Activated B cell treated with CpG ODN at 0.5 μM for 24 hours (primary cell): ENCODE measurements at regions not wholly inside any gene's neighbourhood (a gene's known extent, or its start where the extent isn't known, plus 50 kb on each side); places are given as distances from the start of the nearest gene placed in this dataset.

Source experiments
- ATAC-seq: fragments of 200-7000 bp; cut with Tn5 transposase; one replicate; pipeline ENCODE4 v1.10.0; 2021; ENCODE audit warnings: low read depth, mild to moderate bottlenecking, moderate library complexity
- CTCF ChIA-PET: fragments of 350-600 bp; sonication (Branson Sonifier 250); formaldehyde crosslinking; loops from one replicate; lab custom pipeline; 2021; ENCODE audit warnings: antibody characterized with exemption; lab: Charles Lee
- POLR2A ChIA-PET: fragments of 350-600 bp; sonication (Branson Sonifier 250); formaldehyde crosslinking; loops from one replicate; lab custom pipeline; 2021; ENCODE audit warnings: antibody characterized with exemption; lab: Charles Lee
- DNase-seq: peaks from one replicate; pipeline ENCODE4 v3.0.0; 2022
- H3K27ac Mint-ChIP-seq: one replicate; pipeline ENCODE4 v1.8.0; 2020; ENCODE audit warnings: mixed read lengths
- H3K27me3 Mint-ChIP-seq: one replicate; pipeline ENCODE4 v1.8.0; 2021; ENCODE audit warnings: mixed read lengths
- H3K36me3 Mint-ChIP-seq: one replicate; pipeline ENCODE4 v1.8.0; 2021; ENCODE audit warnings: low read depth, mixed read lengths
- H3K4me1 Mint-ChIP-seq: one replicate; pipeline ENCODE4 v1.8.0; 2021; ENCODE audit warnings: mixed read lengths
- H3K4me3 Mint-ChIP-seq: one replicate; pipeline ENCODE4 v1.8.0; 2020; ENCODE audit warnings: mild to moderate bottlenecking, mixed read lengths
- H3K9me3 Mint-ChIP-seq: one replicate; pipeline ENCODE4 v1.8.0; 2020; ENCODE audit warnings: mixed read lengths
- intact Hi-C: fragments of 100-400 bp; cut with micrococcal nuclease; formaldehyde crosslinking; loops from one replicate; pipeline ENCODE4 v1.15.1; 2024
- TF ChIP-seq, protein P1 (sequence below): fragments of 200-600 bp; IDR thresholded peaks from one replicate; pipeline ENCODE4 v1.8.0; 2022; ENCODE audit warnings: antibody characterized with exemption, mild to moderate bottlenecking

DNA sequence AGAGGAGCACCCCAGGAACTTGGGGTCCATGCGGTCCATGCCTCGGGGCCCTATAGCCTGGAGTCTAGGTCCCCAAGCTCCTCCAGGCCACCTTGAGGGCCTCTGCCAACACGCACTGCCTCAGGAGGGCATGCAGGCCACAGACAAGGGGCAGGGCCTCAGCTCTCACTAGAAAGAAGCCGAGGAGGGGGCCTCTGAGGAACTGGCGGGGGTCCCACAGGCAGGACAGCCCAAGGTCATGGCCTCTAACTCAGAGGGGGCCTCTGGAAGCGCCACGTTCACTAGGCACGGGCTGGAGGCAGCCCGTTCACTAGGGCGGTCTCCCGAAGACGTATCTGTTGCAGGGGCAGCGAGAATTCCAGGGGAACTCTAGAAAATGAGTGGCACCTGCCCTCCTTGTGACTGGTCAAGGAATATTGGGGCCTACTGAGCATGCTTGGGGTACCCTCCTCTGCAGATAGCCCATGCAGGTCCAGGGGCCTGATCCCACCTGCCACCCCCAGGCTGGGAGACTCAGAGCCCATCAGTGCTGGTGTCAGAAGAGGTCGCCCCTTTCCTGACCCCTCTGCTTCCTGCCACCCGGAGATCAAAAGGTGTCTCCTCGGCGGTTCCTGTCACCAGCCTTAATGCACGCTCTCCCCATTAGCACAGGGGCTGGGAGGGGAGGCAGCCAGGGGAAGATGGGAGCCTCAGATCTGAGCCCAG, 86.7 kb upstream of the RET start:
- ATAC-seq (no peak), DNase-seq (no peak)
- POLR2A ChIA-PET = no interaction called here
- H3K27ac Mint-ChIP-seq = no peak overlapping the region
- intact Hi-C loops = no loop called here
- no peaks in the 10 kb centered on the region for H3K36me3 Mint-ChIP-seq
- H3K9me3 Mint-ChIP-seq = no peaks in the 10 kb centered on the region
- H3K4me1 Mint-ChIP-seq = no peaks in the 10 kb centered on the region
- TF ChIP-seq, protein P1, sequence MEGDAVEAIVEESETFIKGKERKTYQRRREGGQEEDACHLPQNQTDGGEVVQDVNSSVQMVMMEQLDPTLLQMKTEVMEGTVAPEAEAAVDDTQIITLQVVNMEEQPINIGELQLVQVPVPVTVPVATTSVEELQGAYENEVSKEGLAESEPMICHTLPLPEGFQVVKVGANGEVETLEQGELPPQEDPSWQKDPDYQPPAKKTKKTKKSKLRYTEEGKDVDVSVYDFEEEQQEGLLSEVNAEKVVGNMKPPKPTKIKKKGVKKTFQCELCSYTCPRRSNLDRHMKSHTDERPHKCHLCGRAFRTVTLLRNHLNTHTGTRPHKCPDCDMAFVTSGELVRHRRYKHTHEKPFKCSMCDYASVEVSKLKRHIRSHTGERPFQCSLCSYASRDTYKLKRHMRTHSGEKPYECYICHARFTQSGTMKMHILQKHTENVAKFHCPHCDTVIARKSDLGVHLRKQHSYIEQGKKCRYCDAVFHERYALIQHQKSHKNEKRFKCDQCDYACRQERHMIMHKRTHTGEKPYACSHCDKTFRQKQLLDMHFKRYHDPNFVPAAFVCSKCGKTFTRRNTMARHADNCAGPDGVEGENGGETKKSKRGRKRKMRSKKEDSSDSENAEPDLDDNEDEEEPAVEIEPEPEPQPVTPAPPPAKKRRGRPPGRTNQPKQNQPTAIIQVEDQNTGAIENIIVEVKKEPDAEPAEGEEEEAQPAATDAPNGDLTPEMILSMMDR = no peak
- H3K4me3 Mint-ChIP-seq = no peak overlapping the region
- H3K27me3 Mint-ChIP-seq = no peaks in the 10 kb centered on the region
- CTCF ChIA-PET = no interaction called here

DNA sequence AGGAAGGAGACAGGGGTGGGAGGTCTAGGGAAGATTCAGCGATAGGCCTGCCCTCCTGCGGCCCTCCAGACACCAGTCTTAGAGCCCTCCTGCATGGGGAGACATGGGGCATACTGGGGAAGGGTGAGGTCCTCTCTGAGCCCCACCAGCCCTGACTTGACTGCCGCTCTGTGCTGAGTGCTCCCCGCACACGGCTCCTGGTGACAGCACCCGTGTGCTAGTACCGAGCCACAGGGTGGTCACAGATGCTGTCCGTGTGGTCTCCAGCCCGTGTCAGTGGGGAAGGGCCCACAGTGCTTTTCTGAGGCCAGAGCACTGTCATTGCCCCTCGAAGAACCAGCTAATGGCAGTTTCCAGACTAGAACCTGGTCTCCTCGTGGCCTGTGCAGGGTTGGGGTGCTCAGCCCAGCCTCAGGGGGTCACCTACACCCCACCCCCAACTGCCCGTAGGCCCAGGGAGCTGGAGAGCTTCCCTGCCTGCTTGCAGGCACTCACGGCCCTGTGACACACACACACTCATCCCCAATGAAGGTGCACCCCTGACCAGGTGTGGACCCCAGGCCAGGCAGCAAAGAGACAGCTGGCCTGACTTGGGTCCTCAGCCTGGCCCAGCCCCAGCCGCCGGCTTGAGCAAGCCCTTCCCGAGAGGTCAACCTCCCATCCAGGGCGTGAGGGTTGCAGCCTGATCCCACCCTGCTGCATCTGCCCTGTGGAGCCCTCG, 86.0 kb upstream of the RET start:
- DNase-seq = no peak
- no peak overlapping the region for H3K27ac Mint-ChIP-seq
- H3K4me1 Mint-ChIP-seq = no peaks in the 10 kb centered on the region
- TF ChIP-seq, protein P1 = no peak
- CTCF ChIA-PET = no interaction called here
- POLR2A ChIA-PET = no interaction called here
- no peaks in the 10 kb centered on the region for H3K9me3 Mint-ChIP-seq
- intact Hi-C loops = no loop called here
- no peak overlapping the region for H3K4me3 Mint-ChIP-seq
- H3K36me3 Mint-ChIP-seq = no peaks in the 10 kb centered on the region
- H3K27me3 Mint-ChIP-seq = no peaks in the 10 kb centered on the region
- no peak for ATAC-seq

DNA sequence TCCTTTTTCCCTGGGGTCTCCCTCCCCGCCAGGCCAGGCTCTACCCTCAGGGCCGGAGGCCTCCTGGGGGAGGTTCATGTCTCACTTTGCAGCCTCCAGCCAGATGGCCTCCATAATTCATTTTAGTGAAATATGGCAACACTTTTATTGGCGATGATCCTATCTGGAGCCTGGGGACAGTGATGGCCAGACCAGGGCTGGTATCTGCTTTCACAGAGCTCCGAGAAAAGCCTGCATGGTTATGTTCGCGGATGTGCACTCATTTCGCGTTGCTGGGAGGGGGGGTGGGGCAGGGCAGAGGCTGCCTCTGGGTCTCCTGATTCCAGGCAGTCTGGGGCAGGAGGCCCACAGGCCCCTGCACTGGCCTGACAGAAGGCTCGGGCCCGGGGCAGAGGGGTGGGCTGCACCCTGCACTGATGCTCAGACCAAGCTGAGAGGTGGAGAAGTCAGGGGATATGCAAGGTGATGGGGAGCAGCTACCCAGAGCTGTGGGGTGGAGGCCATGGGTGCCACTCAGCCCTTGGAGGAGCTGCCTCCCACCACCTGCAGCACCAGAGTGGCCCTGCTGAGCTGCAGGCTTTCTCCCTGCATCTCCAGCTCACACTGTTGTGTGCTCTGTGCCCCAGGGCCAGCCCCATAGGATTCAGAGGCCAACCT, 85.3 kb upstream of the RET start:
- Mint-ChIP-seq H3K9me3 (no peaks in the 10 kb centered on the region), H3K4me3 (no peak overlapping the region), H3K36me3 (no peaks in the 10 kb centered on the region), H3K27ac (no peak overlapping the region), H3K27me3 (no peaks in the 10 kb centered on the region), H3K4me1 (no peaks in the 10 kb centered on the region)
- no peak for ATAC-seq
- TF ChIP-seq, protein P1 = no peak
- intact Hi-C loops = no loop called here
- DNase-seq = no peak
- ChIA-PET POLR2A (no interaction called here), CTCF (no interaction called here)

DNA sequence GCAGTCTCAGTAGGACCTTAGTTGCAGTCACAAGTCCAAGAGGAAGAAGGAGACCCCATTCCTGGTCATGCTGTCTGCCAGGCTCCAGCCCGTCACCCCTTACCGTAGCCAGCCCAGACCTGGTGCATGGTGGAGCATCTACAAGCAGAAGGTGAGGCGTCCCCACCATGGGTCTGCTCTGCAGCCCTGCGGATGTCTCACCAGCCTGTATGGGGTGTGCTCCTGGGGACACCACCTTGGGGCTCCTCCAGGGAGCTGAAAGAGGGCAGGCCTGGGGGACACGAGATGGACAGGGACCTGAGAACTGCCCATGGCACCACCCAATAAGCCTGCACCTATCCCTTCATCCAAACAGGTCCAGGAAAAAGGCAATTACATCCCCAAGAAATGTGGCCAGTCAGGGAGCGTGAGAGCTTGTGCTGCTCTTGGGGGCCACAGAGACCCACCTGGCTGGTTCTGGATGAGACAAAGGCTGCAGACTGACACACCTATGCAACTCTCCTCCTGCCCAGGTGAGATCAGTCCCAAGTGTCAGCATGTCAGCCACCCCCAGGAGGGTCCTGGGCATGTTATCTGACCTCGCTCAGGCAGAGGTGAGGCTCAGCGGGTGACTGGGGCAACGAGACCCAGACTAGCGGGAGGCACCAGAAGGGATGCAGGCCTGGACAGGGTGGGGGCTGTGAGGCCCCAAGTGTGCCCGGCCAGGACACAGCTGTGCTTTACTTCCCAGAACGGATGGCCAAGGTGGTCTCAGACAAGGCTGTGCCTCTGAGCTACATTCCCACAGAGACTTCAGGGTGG, 84.5 kb upstream of the RET start:
- intact Hi-C loops = no loop called here
- ChIA-PET POLR2A (no interaction called here), CTCF (no interaction called here)
- TF ChIP-seq, protein P1 = no peak
- no peaks in the 10 kb centered on the region for H3K36me3 Mint-ChIP-seq
- DNase-seq (no peak), ATAC-seq (no peak)
- H3K4me1 Mint-ChIP-seq = no peaks in the 10 kb centered on the region
- no peaks in the 10 kb centered on the region for H3K9me3 Mint-ChIP-seq
- H3K27me3 Mint-ChIP-seq = no peaks in the 10 kb centered on the region
- H3K4me3 Mint-ChIP-seq = no peak overlapping the region
- no peak overlapping the region for H3K27ac Mint-ChIP-seq
